MM.1S (cell line): ENCODE measurements at regions not wholly inside any gene's neighbourhood (a gene's known extent, or its start where the extent isn't known, plus 50 kb on each side); places are given as distances from the start of the nearest gene placed in this dataset.

ENCODE experiments used
- DNase-seq: peaks from one replicate; pipeline ENCODE4 v3.0.0-alpha.2; 2015
- H2AFZ ChIP-seq: fragments of 300-600 bp; sonication (generic); 2 replicates; pipeline ENCODE4 v1.6.0; 2016; ENCODE audit warnings: antibody characterized with exemption, low read length
- H3F3A ChIP-seq: fragments of 300-600 bp; sonication (generic); 2 replicates; pipeline ENCODE4 v1.6.1; 2016; ENCODE audit warnings: mild to moderate bottlenecking, antibody characterized with exemption, low read length, moderate library complexity, mixed read lengths; ENCODE audit not compliant: insufficient read depth
- H3K27ac ChIP-seq: fragments of 300-600 bp; sonication (generic); 2 replicates; pipeline ENCODE4 v1.5.1; 2016; ENCODE audit warnings: mild to moderate bottlenecking, low read length
- H3K27me3 ChIP-seq: fragments of 300-600 bp; sonication (generic); replicated peaks from 2 replicates; pipeline ENCODE4 v1.6.0; 2016; ENCODE audit warnings: low read length; ENCODE audit not compliant: insufficient read depth
- H3K36me3 ChIP-seq: fragments of 300-600 bp; sonication (generic); replicated peaks from 2 replicates; pipeline ENCODE4 v1.6.1; 2016; ENCODE audit warnings: mild to moderate bottlenecking, low read length, mixed read lengths; ENCODE audit not compliant: insufficient read depth
- H3K4me1 ChIP-seq: fragments of 300-600 bp; sonication (generic); 2 replicates; pipeline ENCODE4 v1.6.1; 2016; ENCODE audit warnings: low read length, mixed read lengths
- H3K4me2 ChIP-seq: fragments of 300-600 bp; sonication (generic); 2 replicates; pipeline ENCODE4 v1.6.0; 2016; ENCODE audit warnings: low read depth, low read length
- H3K4me3 ChIP-seq: fragments of 300-600 bp; sonication (generic); 2 replicates; pipeline ENCODE4 v1.5.1; 2016; ENCODE audit warnings: low read length, mixed read lengths
- H3K79me2 ChIP-seq: fragments of 300-600 bp; sonication (generic); 2 replicates; pipeline ENCODE4 v1.6.1; 2016; ENCODE audit warnings: mixed run types, low read length, mixed read lengths
- H3K9ac ChIP-seq: fragments of 300-600 bp; sonication (generic); 2 replicates; pipeline ENCODE4 v1.6.1; 2016; ENCODE audit warnings: low read length, mixed read lengths
- H3K9me2 ChIP-seq: fragments of 300-600 bp; sonication (generic); replicated peaks from 2 replicates; pipeline ENCODE4 v1.6.1; 2016; ENCODE audit warnings: mild to moderate bottlenecking, low read length, mixed read lengths; ENCODE audit not compliant: insufficient read depth
- H3K9me3 ChIP-seq: fragments of 300-600 bp; sonication (generic); replicated peaks from 2 replicates; pipeline ENCODE4 v1.6.1; 2016; ENCODE audit warnings: mild to moderate bottlenecking, low read length, mixed read lengths; ENCODE audit not compliant: insufficient read depth
- H4K20me1 ChIP-seq: fragments of 300-600 bp; sonication (generic); 2 replicates; pipeline ENCODE4 v1.6.1; 2016; ENCODE audit warnings: mild to moderate bottlenecking, low read length, moderate library complexity, mixed read lengths; ENCODE audit not compliant: insufficient read depth
- EZH2 ChIP-seq: fragments of 300-600 bp; sonication (generic); optimal IDR thresholded peaks from 2 replicates; pipeline ENCODE3; 2017; ENCODE audit warnings: low read depth, mild to moderate bottlenecking, antibody characterized with exemption, low read length, mixed read lengths
- EZH2phosphoT487 ChIP-seq: fragments of 300-600 bp; sonication (generic); IDR thresholded peaks from 2 replicates; pipeline ENCODE4 v1.6.1; 2018; ENCODE audit warnings: antibody characterized with exemption, low read length
- TF ChIP-seq, protein P1 (sequence below): fragments of 300-600 bp; sonication (generic); IDR thresholded peaks from 2 replicates; pipeline ENCODE4 v1.5.1; 2016; ENCODE audit warnings: antibody characterized with exemption, low read length, mixed read lengths

DNA sequence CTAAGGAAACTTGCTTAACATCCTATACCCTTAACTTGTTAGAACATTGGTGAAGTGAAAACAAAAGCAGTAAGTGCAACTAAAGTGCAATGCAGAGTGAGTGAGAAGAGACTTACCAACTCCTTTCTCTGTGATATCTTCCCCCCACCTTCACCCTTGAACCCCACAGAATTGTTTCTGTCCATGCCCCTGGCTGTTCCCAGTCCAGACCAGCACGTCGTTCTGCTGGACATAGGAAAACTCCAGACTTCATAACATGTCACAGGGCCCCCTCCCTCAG, 91.9 kb downstream of the DAD1 start:
- H3K4me3 ChIP-seq = no peak overlapping the region
- H3K27me3 ChIP-seq = no peaks in the 10 kb centered on the region
- DNase-seq = no peak
- no peaks in the 10 kb centered on the region for H4K20me1 ChIP-seq
- no peaks in the 10 kb centered on the region for H3K36me3 ChIP-seq
- no peaks in the 10 kb centered on the region for H3K79me2 ChIP-seq
- no peaks in the 10 kb centered on the region for H3K4me1 ChIP-seq
- TF ChIP-seq EZH2 = no peak
- TF ChIP-seq, protein P1, sequence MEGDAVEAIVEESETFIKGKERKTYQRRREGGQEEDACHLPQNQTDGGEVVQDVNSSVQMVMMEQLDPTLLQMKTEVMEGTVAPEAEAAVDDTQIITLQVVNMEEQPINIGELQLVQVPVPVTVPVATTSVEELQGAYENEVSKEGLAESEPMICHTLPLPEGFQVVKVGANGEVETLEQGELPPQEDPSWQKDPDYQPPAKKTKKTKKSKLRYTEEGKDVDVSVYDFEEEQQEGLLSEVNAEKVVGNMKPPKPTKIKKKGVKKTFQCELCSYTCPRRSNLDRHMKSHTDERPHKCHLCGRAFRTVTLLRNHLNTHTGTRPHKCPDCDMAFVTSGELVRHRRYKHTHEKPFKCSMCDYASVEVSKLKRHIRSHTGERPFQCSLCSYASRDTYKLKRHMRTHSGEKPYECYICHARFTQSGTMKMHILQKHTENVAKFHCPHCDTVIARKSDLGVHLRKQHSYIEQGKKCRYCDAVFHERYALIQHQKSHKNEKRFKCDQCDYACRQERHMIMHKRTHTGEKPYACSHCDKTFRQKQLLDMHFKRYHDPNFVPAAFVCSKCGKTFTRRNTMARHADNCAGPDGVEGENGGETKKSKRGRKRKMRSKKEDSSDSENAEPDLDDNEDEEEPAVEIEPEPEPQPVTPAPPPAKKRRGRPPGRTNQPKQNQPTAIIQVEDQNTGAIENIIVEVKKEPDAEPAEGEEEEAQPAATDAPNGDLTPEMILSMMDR = no peak
- no peak for TF ChIP-seq EZH2phosphoT487
- no peak overlapping the region for H3K27ac ChIP-seq
- no peak overlapping the region for H3K9ac ChIP-seq
- H3K9me2 ChIP-seq = no peaks in the 10 kb centered on the region
- no peak overlapping the region for H2AFZ ChIP-seq
- H3F3A ChIP-seq = no peaks in the 10 kb centered on the region
- H3K4me2 ChIP-seq = no peak overlapping the region
- H3K9me3 ChIP-seq = no peaks in the 10 kb centered on the region

DNA sequence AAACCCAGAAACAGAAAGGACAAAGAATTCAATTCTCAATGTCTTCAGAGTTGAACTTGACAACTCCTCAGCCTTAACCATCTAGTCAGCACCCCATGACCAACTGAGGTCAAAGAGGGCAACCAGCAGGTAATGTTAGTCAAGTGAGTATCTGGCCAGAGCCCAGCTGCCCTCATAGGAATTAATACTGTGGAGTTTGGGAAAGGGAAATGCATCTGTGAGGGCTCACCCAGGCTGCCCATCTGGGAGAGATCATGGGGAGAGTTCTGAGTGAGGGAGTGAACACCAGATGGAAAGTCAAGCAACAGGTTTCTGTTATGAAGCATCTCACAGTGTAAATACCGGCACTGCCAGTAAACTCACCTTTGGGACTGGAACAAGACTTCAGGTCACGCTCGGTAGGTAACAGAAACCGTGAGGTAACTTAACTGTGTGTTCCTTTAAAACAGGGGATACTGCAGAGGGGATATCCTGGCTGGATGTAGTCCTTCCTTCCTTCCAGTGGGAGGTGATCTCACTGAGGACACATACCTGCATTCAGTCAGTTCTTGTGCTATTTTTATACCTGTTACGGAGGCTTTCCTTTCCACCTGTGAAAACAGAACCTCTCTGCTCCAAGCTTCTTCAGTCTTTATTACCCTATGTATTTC, 94.4 kb downstream of the DAD1 start:
- Histone ChIP-seq H3K27me3 (no peaks in the 10 kb centered on the region), H3K4me1 (no peaks in the 10 kb centered on the region), H2AFZ (no peak overlapping the region), H3K9me2 (no peaks in the 10 kb centered on the region), H3K79me2 (no peaks in the 10 kb centered on the region), H4K20me1 (no peaks in the 10 kb centered on the region), H3K9me3 (no peaks in the 10 kb centered on the region), H3K27ac (no peak overlapping the region), H3K9ac (no peak overlapping the region), H3K4me3 (no peak overlapping the region), H3K36me3 (no peaks in the 10 kb centered on the region), H3K4me2 (no peak overlapping the region), H3F3A (no peaks in the 10 kb centered on the region)
- TF ChIP-seq, protein P1 = no peak
- no peak for TF ChIP-seq EZH2
- TF ChIP-seq EZH2phosphoT487 = no peak
- no peak for DNase-seq

DNA sequence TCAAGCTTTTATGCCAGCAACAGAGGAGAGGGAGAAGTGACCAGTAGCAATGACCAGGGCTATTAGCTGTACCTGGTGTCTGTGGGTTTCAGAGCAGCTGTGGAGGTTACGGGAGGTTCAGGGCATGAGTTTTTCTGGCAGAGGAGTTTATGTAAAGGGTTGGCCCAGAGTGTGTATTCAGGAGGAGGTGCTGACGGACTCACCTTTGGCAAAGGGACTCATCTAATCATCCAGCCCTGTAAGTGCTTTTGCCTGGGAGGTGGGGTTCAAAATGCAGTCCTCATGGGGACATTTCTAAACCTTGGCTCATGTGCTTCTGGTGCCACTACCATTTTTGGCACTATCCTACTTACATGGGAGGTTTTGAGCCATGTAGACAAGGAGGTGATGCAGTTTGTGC, 95.3 kb downstream of the DAD1 start:
- Histone ChIP-seq H2AFZ (no peak overlapping the region), H3K27ac (no peak overlapping the region), H3K9me2 (no peaks in the 10 kb centered on the region), H3K4me3 (no peak overlapping the region), H4K20me1 (no peaks in the 10 kb centered on the region), H3K9me3 (no peaks in the 10 kb centered on the region), H3K4me2 (no peak overlapping the region), H3F3A (no peaks in the 10 kb centered on the region), H3K36me3 (no peaks in the 10 kb centered on the region), H3K4me1 (no peaks in the 10 kb centered on the region), H3K9ac (no peak overlapping the region), H3K79me2 (no peaks in the 10 kb centered on the region), H3K27me3 (no peaks in the 10 kb centered on the region)
- DNase-seq = no peak
- TF ChIP-seq EZH2 = no peak
- TF ChIP-seq, protein P1 = no peak
- no peak for TF ChIP-seq EZH2phosphoT487
